HEK293 (cell line): ENCODE measurements at regions not wholly inside any gene's neighbourhood (a gene's known extent, or its start where the extent isn't known, plus 50 kb on each side); places are given as distances from the start of the nearest gene placed in this dataset.

Experiments
- CTCF ChIA-PET: fragments of 350-600 bp; formaldehyde crosslinking; extraction: SDS; loops from one replicate; lab custom pipeline; 2021; ENCODE audit warnings: antibody characterized with exemption; lab: Yijun Ruan, JAX
- POLR2A ChIA-PET: fragments of 300-600 bp; formaldehyde crosslinking; extraction: SDS; loops from one replicate; lab custom pipeline; 2020; ENCODE audit warnings: antibody characterized with exemption, inconsistent platforms; lab: Yijun Ruan, JAX
- H3K27ac ChIP-seq: fragments of 200-500 bp; sonication (Bioruptor generic); 2 replicates; pipeline ENCODE4 v1.5.1; 2014; ENCODE audit warnings: low read depth, low read length, control low read depth, inconsistent platforms; ENCODE audit errors: extremely low read depth
- H3K36me3 ChIP-seq, 2 experiments: fragments of 200-500 bp in 1 of 2; sonication (Bioruptor generic) in 1 of 2; 1 replicate in 1 of 2; 2 replicates in 1 of 2; pipeline ENCODE4 v1.5.1; 2014 to 2017; ENCODE audit warnings: inconsistent platforms in 2 of 2, low read length in 2 of 2; ENCODE audit not compliant: control insufficient read depth in 2 of 2, insufficient read depth in 1 of 2
- H3K4me1 ChIP-seq: fragments of 200-500 bp; sonication (Bioruptor generic); 2 replicates; pipeline ENCODE4 v1.5.1; 2014; ENCODE audit warnings: mild to moderate bottlenecking, low read length, inconsistent platforms; ENCODE audit not compliant: control insufficient read depth, insufficient read depth
- H3K4me3 ChIP-seq: 2 replicates; pipeline ENCODE4 v1.5.1; 2011; ENCODE audit warnings: low read depth, mild to moderate bottlenecking, control low read depth, low read length, moderate library complexity
- H3K9me3 ChIP-seq: fragments of 200-500 bp; sonication (Bioruptor generic); 2 replicates; pipeline ENCODE4 v1.5.1; 2014; ENCODE audit warnings: low read depth, low read length, inconsistent platforms; ENCODE audit not compliant: control insufficient read depth, insufficient read depth
- GLI2 ChIP-seq: fragments of 450-650 bp; formaldehyde crosslinking; IDR thresholded peaks from 2 replicates; pipeline ENCODE4; 2017; ENCODE audit warnings: missing biosample characterization, missing genetic modification characterization, low read depth, borderline replicate concordance
- HOXC10 ChIP-seq: sonication (generic); formaldehyde crosslinking; IDR thresholded peaks from 2 replicates; pipeline ENCODE4 v1.8.1; 2023; ENCODE audit warnings: mild to moderate bottlenecking, missing genetic modification reagents
- HOXD13 ChIP-seq: sonication (generic); formaldehyde crosslinking; IDR thresholded peaks from 2 replicates; pipeline ENCODE4 v1.8.0; 2022; ENCODE audit warnings: missing genetic modification reagents, borderline replicate concordance
- IKZF3 ChIP-seq: fragments of 450-650 bp; IDR thresholded peaks from 2 replicates; pipeline ENCODE4 v1.5.0; 2018; ENCODE audit warnings: missing biosample characterization, mild to moderate bottlenecking, missing genetic modification characterization, moderate library complexity
- SP7 ChIP-seq: fragments of 450-650 bp; formaldehyde crosslinking; IDR thresholded peaks from 2 replicates; pipeline ENCODE4 v1.5.1; 2016; ENCODE audit warnings: missing biosample characterization, missing genetic modification characterization
- ZBTB8A ChIP-seq: fragments of 450-650 bp; formaldehyde crosslinking; IDR thresholded peaks from 2 replicates; pipeline ENCODE4 v1.5.1; 2016; ENCODE audit warnings: missing biosample characterization, missing genetic modification characterization
- ZFP69B ChIP-seq: fragments of 450-650 bp; formaldehyde crosslinking; IDR thresholded peaks from 2 replicates; pipeline ENCODE4 v1.5.1; 2016; ENCODE audit warnings: missing biosample characterization, missing genetic modification characterization
- ZNF132 ChIP-seq: fragments of 450-650 bp; formaldehyde crosslinking; IDR thresholded peaks from 2 replicates; pipeline ENCODE4 v1.5.1; 2017; ENCODE audit warnings: missing biosample characterization, missing genetic modification characterization, borderline replicate concordance
- ZNF174 ChIP-seq: fragments of 450-650 bp; formaldehyde crosslinking; IDR thresholded peaks from 2 replicates; pipeline ENCODE4 v1.5.0; 2017; ENCODE audit warnings: missing biosample characterization, mild to moderate bottlenecking, missing genetic modification characterization
- ZNF175 ChIP-seq: fragments of 450-650 bp; formaldehyde crosslinking; IDR thresholded peaks from 2 replicates; pipeline ENCODE4 v1.5.1; 2016; ENCODE audit warnings: missing biosample characterization, missing genetic modification characterization
- ZNF223 ChIP-seq: fragments of 450-650 bp; formaldehyde crosslinking; IDR thresholded peaks from 2 replicates; pipeline ENCODE4 v1.5.1; 2016; ENCODE audit warnings: missing biosample characterization, missing genetic modification characterization
- ZNF302 ChIP-seq: fragments of 450-650 bp; formaldehyde crosslinking; IDR thresholded peaks from 2 replicates; pipeline ENCODE4 v1.5.1; 2016; ENCODE audit warnings: missing biosample characterization, missing genetic modification characterization, low read depth
- ZNF37A ChIP-seq: fragments of 450-650 bp; IDR thresholded peaks from 2 replicates; pipeline ENCODE4 v1.5.1; 2018; ENCODE audit warnings: missing biosample characterization, missing genetic modification characterization
- ZNF473 ChIP-seq: fragments of 450-650 bp; formaldehyde crosslinking; IDR thresholded peaks from 2 replicates; pipeline ENCODE4 v1.5.1; 2017; ENCODE audit warnings: missing biosample characterization, missing genetic modification characterization
- ZNF48 ChIP-seq: fragments of 450-650 bp; formaldehyde crosslinking; IDR thresholded peaks from 2 replicates; pipeline ENCODE4 v1.5.1; 2016; ENCODE audit warnings: missing biosample characterization, missing genetic modification characterization
- ZNF660 ChIP-seq: fragments of 450-650 bp; IDR thresholded peaks from 2 replicates; pipeline ENCODE4 v1.5.1; 2018; ENCODE audit warnings: missing biosample characterization, mild to moderate bottlenecking, missing genetic modification characterization
- ZNF664 ChIP-seq: fragments of 450-650 bp; formaldehyde crosslinking; IDR thresholded peaks from 2 replicates; pipeline ENCODE4 v1.5.1; 2016; ENCODE audit warnings: missing biosample characterization, missing genetic modification characterization
- ZNF670 ChIP-seq: fragments of 450-650 bp; formaldehyde crosslinking; IDR thresholded peaks from 2 replicates; pipeline ENCODE4 v1.5.1; 2016; ENCODE audit warnings: missing biosample characterization, missing genetic modification characterization, low read depth
- ZNF76 ChIP-seq: fragments of 450-650 bp; formaldehyde crosslinking; IDR thresholded peaks from 2 replicates; pipeline ENCODE4; 2016; ENCODE audit warnings: low read depth, missing biosample characterization, missing genetic modification characterization, borderline replicate concordance
- TF ChIP-seq, protein P1 (sequence below): fragments of 450-650 bp; formaldehyde crosslinking; IDR thresholded peaks from 2 replicates; pipeline ENCODE4 v1.5.1; 2016; ENCODE audit warnings: missing biosample characterization, missing genetic modification characterization
- TF ChIP-seq, protein P2 (sequence below): sonication (generic); formaldehyde crosslinking; IDR thresholded peaks from 2 replicates; pipeline ENCODE4 v1.8.1; 2022; ENCODE audit warnings: mild to moderate bottlenecking, moderate library complexity, missing genetic modification reagents
- TF ChIP-seq, protein P3 (sequence below): fragments of 450-650 bp; formaldehyde crosslinking; IDR thresholded peaks from 2 replicates; pipeline ENCODE4 v1.5.1; 2016; ENCODE audit warnings: missing biosample characterization, missing genetic modification characterization
- TF ChIP-seq, protein P4 (sequence below): fragments of 450-650 bp; formaldehyde crosslinking; IDR thresholded peaks from 2 replicates; pipeline ENCODE4 v1.5.1; 2016; ENCODE audit warnings: missing biosample characterization, missing genetic modification characterization
- TF ChIP-seq, protein P5 (sequence below): fragments of 450-650 bp; formaldehyde crosslinking; IDR thresholded peaks from 2 replicates; pipeline ENCODE4 v1.5.1; 2017; ENCODE audit warnings: missing biosample characterization, missing genetic modification characterization
- TF ChIP-seq, protein P6 (sequence below): IDR thresholded peaks from 2 replicates; pipeline ENCODE4 v1.6.1; 2011; ENCODE audit warnings: mild to moderate bottlenecking, low read depth, low read length, borderline replicate concordance

DNA sequence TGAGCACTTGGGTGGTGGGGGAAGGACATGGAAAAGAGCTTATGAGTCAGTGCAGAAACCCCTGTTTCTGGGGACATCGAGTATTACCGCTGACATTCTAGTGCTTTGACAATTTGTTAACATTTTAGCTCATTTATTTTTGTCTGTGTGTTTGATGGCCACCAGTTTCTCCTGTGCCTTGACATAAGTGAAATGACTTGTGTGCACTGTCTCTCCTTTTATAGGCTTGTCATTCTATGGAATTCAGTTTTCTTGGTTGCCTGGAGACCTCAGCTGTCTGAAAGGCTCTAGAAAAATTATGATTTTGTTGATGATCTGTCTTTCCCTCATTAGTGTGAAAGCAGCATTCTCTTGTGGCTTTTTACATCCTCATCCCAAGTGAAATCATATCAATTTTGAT, 190.0 kb upstream of the SMIM30 start:
- no peaks in the 10 kb centered on the region for H3K4me1 ChIP-seq
- no peak overlapping the region for H3K4me3 ChIP-seq
- ChIA-PET CTCF (no interaction called here), POLR2A (no interaction called here)
- no peaks in the 10 kb centered on the region for H3K36me3 ChIP-seq
- no peak for TF ChIP-seq ZNF670 (tag by site-specific recombination)
- TF ChIP-seq ZNF132 (tag by site-specific recombination) = no peak
- TF ChIP-seq ZNF223 (tag by site-specific recombination) = no peak
- TF ChIP-seq, protein P1, sequence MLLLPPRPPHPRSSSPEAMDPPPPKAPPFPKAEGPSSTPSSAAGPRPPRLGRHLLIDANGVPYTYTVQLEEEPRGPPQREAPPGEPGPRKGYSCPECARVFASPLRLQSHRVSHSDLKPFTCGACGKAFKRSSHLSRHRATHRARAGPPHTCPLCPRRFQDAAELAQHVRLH (tag by site-specific recombination) = no peak
- TF ChIP-seq ZNF48 (tag by site-specific recombination) = no peak
- TF ChIP-seq IKZF3 (tag by site-specific recombination) = no peak
- TF ChIP-seq, protein P2, sequence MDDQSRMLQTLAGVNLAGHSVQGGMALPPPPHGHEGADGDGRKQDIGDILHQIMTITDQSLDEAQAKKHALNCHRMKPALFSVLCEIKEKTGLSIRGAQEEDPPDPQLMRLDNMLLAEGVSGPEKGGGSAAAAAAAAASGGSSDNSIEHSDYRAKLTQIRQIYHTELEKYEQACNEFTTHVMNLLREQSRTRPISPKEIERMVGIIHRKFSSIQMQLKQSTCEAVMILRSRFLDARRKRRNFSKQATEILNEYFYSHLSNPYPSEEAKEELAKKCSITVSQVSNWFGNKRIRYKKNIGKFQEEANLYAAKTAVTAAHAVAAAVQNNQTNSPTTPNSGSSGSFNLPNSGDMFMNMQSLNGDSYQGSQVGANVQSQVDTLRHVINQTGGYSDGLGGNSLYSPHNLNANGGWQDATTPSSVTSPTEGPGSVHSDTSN = no peak
- no peak for TF ChIP-seq SP7 (tag by site-specific recombination)
- TF ChIP-seq, protein P3, sequence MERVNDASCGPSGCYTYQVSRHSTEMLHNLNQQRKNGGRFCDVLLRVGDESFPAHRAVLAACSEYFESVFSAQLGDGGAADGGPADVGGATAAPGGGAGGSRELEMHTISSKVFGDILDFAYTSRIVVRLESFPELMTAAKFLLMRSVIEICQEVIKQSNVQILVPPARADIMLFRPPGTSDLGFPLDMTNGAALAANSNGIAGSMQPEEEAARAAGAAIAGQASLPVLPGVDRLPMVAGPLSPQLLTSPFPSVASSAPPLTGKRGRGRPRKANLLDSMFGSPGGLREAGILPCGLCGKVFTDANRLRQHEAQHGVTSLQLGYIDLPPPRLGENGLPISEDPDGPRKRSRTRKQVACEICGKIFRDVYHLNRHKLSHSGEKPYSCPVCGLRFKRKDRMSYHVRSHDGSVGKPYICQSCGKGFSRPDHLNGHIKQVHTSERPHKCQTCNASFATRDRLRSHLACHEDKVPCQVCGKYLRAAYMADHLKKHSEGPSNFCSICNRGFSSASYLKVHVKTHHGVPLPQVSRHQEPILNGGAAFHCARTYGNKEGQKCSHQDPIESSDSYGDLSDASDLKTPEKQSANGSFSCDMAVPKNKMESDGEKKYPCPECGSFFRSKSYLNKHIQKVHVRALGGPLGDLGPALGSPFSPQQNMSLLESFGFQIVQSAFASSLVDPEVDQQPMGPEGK (tag by site-specific recombination) = no peak
- no peak for TF ChIP-seq ZNF76 (tag by site-specific recombination)
- no peak for TF ChIP-seq ZNF174 (tag by site-specific recombination)
- TF ChIP-seq, protein P4, sequence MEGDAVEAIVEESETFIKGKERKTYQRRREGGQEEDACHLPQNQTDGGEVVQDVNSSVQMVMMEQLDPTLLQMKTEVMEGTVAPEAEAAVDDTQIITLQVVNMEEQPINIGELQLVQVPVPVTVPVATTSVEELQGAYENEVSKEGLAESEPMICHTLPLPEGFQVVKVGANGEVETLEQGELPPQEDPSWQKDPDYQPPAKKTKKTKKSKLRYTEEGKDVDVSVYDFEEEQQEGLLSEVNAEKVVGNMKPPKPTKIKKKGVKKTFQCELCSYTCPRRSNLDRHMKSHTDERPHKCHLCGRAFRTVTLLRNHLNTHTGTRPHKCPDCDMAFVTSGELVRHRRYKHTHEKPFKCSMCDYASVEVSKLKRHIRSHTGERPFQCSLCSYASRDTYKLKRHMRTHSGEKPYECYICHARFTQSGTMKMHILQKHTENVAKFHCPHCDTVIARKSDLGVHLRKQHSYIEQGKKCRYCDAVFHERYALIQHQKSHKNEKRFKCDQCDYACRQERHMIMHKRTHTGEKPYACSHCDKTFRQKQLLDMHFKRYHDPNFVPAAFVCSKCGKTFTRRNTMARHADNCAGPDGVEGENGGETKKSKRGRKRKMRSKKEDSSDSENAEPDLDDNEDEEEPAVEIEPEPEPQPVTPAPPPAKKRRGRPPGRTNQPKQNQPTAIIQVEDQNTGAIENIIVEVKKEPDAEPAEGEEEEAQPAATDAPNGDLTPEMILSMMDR (tag by site-specific recombination) = no peak
- no peak for TF ChIP-seq ZNF473
- TF ChIP-seq, protein P5, sequence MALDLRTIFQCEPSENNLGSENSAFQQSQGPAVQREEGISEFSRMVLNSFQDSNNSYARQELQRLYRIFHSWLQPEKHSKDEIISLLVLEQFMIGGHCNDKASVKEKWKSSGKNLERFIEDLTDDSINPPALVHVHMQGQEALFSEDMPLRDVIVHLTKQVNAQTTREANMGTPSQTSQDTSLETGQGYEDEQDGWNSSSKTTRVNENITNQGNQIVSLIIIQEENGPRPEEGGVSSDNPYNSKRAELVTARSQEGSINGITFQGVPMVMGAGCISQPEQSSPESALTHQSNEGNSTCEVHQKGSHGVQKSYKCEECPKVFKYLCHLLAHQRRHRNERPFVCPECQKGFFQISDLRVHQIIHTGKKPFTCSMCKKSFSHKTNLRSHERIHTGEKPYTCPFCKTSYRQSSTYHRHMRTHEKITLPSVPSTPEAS (tag by site-specific recombination) = no peak
- TF ChIP-seq ZNF37A (tag by site-specific recombination) = no peak
- TF ChIP-seq ZBTB8A = no peak
- no peak for TF ChIP-seq HOXC10 (CRISPR knock-in tag)
- H3K27ac ChIP-seq = no peak overlapping the region
- no peaks in the 10 kb centered on the region for H3K9me3 ChIP-seq

DNA sequence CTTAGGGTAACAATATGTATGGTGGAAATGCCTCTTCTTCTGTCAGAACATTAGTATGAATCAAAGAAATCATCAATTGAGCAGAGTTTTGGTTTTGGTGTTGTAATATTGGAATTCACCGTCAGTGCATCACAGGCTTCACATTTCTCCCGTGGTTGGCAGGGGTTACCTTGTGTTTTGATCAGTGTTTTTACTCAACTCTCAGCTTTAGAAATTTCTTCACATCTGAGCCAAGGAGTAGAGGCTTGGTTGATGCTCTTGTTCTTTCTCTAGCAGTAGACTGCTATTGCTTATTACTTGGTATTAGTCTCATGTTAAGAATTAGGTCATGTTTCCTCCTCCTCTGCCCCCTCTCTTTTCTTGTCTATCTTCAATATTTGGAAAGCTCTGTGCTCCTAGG, 188.8 kb upstream of the SMIM30 start:
- Histone ChIP-seq H3K27ac (no peak overlapping the region), H3K9me3 (no peaks in the 10 kb centered on the region), H3K36me3 (no peaks in the 10 kb centered on the region), H3K4me1 (no peaks in the 10 kb centered on the region), H3K4me3 (no peak overlapping the region)
- POLR2A ChIA-PET = no interaction called here
- CTCF ChIA-PET = no interaction called here
- no peak for TF ChIP-seq ZNF664 (tag by site-specific recombination)
- no peak for TF ChIP-seq ZNF660 (tag by site-specific recombination)
- TF ChIP-seq ZFP69B (tag by site-specific recombination) = no peak
- TF ChIP-seq ZNF175 = no peak
- TF ChIP-seq, protein P6, sequence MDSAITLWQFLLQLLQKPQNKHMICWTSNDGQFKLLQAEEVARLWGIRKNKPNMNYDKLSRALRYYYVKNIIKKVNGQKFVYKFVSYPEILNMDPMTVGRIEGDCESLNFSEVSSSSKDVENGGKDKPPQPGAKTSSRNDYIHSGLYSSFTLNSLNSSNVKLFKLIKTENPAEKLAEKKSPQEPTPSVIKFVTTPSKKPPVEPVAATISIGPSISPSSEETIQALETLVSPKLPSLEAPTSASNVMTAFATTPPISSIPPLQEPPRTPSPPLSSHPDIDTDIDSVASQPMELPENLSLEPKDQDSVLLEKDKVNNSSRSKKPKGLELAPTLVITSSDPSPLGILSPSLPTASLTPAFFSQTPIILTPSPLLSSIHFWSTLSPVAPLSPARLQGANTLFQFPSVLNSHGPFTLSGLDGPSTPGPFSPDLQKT = no peak
- no peak for TF ChIP-seq HOXD13 (CRISPR knock-in tag)
- TF ChIP-seq, protein P4 (tag by site-specific recombination) = no peak
- TF ChIP-seq ZNF302 = no peak
- TF ChIP-seq GLI2 (tag by site-specific recombination) = no peak
